ENCODE measurements at regions not wholly inside any gene's neighbourhood (a gene's known extent, or its start where the extent isn't known, plus 50 kb on each side); places are given as distances from the start of the nearest gene placed in this dataset.
"Not testable (repeated sequence)": the region's sequence is repeated elsewhere in the genome, so short reads cannot be mapped to it uniquely, and the experiment has no call there.

DNA sequence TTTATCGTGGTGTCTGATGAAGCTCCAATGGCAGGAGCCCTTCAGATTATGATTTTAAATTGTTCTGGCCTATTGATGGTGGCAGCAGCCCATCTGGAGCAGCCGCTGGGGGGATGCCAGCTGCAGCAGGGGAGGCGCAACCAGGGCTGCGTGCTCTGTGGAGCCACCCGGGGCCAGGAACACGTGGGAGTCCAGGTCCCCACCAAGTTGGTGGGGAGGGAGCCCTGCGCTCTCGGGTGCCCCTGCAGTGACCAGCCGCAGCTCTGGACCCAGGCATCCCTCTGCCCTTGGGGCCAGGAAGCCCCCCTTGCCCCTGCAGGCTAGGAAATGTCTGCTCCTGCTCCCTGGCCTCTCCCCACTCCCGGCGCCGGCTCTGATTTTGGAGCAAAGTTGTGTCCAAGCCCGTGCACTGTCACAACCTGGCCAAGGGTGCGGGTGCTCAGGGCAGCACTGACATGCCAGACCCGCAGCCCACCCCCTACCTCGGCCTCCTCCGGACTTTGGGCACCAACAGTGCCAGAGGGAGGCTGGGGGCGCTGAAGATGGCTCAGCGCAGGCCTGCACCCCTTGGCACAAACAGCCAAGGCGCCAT is 147.2 kb upstream of the ADO start:
- DNase-seq (ENCODE audit: low read depth) = no peak

DNA sequence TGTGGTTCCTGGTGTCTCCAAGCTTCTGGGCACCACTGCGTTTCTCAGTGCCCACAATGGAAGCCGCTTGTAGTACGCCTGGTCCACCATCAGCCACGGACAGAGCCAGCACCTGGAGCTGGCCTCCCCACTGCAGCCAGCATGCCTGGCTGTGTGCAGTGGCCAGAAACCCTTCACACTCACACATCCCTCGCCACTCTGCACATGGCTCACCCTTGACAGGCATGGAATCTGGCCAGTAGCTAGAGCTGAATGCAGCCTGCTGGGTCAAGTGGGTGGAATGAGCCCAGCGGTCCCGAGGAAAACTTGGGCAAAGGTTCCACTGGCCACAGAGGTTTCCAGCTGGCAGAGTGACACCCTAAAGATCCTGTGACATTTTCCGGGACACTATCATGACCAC is 146.0 kb upstream of the ADO start:
- DNase-seq (ENCODE audit: low read depth) = no peak

DNA sequence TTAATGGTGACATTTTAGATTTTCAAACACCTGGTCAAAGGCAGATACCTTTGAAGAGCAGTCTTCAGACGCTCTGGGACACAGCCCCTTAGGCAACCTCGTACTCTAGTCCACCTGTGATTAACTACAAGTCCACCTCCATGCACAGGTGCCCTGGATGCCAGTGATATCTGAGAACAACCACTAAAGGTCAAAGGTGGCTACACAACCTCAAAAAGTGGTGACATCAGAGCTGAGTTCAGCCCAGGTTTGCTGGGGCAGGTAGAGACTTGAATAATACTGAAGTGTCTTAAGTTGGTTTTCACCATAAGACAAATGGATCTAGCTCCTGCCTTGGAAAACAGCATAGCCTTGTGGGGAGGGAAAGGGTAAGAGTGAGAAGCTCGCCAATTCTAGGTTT is 143.4 kb upstream of the ADO start:
- no peak for DNase-seq (ENCODE audit: low read depth)

DNA sequence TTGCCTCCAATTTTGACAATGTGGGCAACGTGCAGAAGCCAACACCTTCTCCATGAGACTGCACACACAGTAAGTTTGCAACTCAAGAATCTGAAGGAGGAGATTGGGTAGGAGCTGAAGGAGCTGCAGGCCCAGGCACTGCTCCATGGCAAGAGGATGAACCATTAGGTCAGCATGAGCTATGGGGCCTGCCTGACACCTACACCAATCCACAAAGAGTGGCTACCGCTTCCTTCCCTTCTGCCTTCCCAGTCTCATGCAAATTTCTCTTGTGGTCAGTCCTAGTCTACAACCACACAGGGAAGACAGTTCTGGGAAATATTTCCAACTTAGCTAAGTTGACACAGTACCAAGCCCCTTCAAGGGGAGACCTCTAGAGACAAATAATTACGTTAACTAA is 142.0 kb upstream of the ADO start:
- DNase-seq (ENCODE audit: low read depth) = no peak

DNA sequence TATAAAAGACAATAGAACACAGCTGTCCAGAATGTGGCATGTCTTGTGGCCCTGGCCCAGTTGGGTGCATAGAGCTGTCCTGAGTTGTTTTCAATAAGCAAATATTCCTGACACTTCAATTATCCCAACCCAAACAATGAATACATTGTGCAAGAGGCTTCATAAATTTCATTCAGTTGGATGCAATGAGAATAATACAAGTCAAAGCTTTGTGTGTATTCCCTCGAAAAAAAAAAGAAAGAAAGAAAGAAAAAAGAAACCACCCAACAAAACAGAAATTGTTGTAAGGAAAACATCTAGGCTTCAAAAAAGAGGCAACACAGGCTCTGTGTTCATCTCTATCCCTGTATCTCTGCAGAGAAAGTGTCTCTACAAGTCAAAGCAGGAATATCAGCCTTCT is 138.7 kb upstream of the ADO start:
- no peak for DNase-seq (ENCODE audit: low read depth)

DNA sequence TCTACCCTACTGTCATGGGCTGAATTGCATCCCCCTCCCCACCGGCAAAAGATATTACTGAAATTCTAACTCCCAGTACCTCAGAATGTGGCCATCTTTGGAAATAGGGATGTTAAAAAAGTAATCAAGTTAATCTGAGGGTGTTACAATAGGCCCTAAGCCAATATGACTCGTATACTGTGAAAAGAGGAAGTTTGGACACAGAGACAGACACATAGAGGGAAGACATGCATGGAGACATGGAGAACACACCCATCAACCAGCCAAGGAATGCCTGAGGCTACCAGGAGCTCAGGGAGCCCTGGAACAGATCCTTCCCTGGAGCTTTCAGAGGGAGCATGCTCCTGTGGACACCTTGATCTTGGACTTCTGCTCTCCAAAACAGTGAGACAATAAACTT is 138.2 kb upstream of the ADO start:
- no peak for DNase-seq (ENCODE audit: low read depth)

DNA sequence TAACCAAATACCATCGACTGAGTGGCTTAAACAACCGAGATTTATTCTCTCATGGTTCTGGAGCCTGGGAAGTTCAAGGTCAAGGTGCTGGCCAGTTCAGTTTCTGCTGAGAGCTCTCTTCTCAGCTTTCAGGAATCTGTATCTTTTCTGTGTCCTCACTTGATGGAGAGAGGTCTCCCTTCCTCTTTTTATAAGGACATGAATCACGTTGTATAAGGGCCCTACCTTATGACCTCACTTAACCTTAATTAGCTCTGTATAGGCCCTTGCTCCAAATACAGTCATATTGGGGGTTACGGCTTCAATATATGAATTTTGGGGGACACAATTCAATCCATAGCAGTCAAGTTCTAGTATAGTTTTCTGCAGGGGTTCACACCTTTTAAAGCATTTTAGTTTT is 135.2 kb upstream of the ADO start:
- no peak for DNase-seq (ENCODE audit: low read depth)

DNA sequence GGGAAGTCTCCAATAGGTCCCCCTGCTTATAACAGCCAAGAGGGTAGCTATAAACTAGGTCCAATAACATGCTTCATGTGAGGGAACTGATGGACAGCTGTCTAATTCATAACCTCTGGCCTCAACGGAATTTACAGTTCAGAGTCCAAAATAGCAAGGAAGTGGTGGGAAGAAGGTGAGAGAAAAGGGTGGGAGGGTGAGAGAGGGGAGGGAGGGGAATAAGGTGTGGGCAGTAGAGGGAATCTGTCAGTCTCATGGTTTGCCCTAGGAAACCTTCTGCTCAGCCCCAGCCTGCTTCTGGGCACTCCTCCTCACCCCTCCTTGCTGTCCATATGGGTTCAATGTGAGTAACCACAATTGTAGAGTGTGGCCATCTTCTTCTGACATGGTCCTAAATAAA is 133.4 kb upstream of the ADO start:
- no peak for DNase-seq (ENCODE audit: low read depth)

DNA sequence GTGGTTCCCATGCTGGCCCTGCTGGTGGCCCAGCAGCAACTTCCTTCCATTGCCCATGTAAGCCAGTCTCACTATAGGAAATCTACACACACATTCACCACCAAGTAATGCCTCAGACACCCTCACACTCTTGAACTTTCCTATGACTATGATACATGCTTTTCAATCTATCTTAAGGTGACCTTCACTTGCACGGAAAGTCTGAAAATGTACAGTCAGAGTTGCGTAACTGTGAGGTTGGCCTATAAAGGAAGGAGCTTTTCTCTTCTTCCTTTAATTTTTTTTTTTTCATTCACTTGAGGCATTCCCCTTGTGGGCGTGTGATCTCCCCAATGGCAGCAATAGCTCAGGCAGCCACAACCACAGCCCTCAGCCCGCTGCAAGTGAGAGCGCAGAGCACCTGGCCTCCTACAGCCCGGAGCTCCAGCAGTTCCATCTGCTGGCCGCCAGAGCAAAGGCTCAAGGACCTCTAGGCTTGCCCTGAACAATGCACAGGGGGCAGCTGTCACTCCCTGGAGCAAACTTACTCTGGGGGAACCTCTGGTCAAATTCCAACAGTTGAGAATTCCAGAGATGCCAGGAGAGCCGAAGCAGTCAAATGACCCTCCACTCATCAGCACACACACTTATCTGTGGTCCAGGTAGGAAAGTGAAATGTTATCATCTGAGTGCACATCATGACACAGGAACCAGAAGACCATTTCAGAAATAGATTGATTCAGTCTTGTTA is 123.1 kb upstream of the ADO start:
- no peak for DNase-seq (ENCODE audit: low read depth)

DNA sequence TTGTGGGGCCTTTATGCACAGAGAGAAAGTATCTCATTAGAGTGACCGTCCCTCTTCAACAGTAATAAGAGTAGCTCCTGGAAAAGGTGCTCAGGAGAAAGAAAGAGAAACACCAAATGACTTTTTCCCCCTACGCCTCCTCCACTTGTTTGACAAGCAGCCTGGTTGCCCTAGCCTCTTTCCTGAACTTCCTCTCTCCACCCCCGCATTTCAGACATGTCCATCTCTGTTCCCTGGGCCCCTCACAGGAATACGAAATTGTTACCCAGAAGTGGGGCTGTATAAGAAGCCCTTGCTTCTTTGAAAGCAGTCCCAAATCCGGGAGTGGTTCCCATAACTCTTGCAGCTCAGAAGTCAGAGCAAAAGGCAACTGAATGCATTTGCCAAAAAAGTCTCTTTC is 119.6 kb upstream of the ADO start:
- no peak for DNase-seq (ENCODE audit: low read depth)

DNA sequence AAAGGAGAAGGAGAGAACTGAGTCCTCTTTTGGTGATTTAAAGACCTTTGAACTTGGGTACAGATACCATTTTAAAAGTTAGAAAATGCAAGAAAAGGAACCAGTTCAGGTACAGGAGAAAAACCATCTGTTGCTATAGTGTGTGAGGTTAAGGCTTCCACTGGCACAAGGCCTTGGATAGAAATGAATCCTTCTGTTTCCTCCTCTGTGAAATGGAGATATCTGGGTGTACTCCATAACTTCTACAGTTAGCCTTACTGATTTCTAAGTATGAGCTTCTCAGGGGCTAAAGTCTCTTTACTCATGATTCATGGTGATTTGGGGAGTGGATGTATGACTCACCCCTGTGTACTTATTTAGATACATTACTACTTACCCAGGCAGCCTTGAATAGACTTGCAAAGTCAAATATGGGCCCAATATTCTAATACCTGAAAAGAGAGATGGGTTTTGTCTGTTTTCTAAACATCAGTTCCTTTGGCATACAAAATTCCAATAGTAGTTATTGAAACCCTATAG is 117.2 kb upstream of the ADO start:
- DNase-seq (ENCODE audit: low read depth) = no peak

DNA sequence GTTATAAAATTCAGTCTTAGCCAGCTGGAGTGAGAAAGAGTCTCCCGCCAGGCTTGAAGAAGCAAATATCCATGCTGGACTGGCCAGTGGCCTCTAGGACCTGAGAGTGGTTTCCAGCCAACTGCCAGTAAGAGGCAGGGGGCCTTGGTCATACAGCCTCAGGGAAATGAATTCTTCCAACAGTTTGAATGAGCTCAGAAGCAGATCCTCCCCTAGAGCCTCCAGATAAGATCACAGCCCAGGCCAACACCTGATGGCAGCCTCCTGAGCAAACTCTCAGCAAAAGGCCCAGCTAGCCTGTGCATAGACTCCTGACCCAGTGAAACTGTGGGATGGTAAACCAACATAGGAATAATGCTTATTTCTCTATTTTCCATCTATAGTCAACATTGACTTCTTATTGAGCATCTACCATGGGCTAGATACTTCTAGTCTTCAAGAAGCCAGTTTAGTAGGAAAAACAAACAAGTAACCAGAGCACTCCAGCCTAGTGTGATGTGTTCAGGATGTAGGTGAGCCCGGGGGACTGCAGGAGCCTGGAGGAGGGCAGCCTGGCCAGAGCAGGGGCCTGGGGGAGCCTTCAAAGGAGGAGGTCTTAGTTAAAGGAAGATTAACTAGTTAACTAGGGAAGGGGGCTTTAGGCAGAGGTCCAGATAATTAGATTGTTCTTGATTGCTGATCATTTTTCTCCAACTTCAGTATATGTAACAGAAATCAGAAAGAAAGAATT is 115.4 kb upstream of the ADO start:
- no peak for DNase-seq (ENCODE audit: low read depth)

DNA sequence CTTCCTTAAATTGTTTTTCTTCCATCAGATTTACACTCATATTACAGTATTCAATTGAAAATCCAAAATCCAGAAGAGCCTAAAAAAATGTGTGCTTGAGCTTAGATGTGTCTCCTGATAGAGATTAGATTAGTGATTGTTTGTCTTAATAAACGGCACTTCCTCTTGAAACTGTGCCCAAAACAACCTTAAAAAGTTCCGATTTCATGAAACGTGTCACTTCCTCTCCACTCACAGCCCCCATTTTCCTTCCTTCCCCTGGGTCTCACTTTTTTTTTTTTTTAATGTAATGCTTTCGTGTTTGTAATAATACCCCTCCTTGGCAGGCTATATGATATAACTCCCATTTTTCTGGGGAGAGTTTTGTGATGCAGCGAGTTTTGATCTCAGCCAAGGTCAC is 114.8 kb upstream of the ADO start:
- peak; percentile 43 for DNase-seq (ENCODE audit: low read depth)

DNA sequence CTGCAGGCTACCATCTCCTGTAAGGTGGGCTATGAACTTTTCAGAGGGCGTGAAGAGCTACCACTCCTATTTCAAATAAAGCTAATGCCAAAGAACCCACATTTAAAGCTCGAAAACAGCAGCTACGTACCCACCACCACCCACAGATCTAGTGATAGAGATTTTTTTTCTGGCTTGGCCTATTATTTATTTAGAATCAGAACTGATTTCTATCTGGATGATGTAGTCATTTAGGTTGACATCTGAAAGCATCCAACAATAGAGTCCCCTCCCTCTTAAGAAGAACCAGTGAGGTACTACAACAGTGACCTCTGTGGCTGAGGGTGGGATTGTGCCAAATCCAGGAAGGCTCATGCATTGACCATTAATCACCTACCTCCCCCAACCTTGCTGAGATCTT is 113.8 kb upstream of the ADO start:
- DNase-seq (ENCODE audit: low read depth) = no peak

DNA sequence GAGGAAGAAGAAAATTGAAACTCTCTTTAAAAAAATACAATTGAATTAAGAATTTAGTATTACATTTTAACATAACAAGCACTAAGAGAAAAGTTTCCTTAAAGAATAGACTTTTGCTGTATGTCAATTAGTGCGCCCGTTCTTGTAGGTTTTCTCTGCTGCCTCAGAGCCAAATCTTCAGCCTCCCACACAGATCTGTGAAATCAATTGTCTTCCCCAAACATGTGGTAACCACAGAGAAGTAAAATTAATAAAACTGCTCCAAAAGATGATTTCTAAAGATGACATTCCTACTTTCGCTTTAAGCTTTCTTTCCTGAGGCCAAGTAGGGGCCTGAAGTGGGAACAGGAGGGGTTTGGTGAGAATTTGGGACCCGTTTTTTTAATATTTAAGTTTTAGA is 113.2 kb upstream of the ADO start:
- no peak for DNase-seq (ENCODE audit: low read depth)

DNA sequence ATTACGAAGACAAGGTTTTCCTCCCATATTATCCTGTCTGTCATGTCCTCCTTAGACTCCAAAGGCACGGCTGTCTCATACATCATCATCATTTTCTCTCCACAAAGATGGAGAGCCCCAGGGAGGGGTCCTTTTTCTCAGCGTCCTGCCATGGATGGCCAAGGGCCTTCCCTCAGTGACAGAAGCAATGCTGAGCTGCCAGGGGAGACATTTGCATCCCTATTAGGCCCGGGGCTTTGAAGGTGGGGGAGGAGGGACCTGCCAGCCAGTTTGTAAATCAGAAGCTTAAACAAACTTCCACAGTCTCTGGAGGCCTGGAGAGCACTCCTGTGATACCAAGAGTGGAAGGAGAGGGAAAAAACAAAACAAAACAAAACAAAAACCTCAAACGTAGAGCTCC is 112.4 kb upstream of the ADO start:
- DNase-seq (ENCODE audit: low read depth) = no peak

DNA sequence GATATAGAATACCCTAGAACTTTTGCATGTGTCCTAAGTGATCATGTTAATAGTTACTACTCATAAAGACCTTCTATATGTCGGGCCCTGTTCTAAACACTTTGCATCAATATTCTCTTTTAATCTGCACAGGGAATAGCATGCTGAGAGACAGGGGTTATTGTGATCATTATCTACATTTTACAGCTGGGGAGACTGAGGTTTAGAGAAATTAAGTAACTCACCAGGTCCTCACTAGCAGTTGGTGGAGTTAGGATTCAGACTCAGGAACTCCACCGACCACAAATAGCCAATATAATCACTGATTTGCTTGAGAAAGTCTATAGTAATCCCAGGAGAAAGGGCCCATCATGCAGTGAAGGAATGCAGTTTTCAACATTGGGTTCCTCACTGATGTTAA is 111.2 kb upstream of the ADO start:
- DNase-seq (ENCODE audit: low read depth) = no peak

DNA sequence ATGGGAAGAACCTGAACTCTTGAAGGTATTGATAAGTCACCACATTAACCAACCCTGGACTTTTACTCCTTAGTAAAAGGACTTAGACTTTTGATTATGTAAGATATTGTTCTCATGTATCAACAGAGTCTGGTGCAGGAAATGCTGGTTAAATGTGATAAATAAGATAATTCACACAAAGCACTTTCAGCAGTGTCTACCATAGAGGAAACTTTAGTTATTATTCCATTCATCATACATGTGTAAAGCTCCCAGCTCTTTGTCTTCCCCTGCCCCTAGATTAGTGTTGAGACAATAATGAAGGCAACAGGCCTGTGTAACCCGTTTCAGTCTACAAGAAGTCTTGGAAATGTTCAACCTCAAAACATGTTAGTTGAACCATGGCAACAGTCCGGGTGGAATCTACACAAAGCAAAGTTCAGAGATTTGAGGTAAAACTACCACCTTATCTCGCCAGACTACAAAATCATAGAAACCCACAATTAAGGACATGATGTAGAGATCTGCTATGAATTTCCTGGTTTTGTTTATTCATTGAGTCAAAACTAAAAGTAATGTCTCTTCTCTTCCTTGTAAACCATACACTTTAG is 109.9 kb upstream of the ADO start:
- DNase-seq (ENCODE audit: low read depth) = no peak

DNA sequence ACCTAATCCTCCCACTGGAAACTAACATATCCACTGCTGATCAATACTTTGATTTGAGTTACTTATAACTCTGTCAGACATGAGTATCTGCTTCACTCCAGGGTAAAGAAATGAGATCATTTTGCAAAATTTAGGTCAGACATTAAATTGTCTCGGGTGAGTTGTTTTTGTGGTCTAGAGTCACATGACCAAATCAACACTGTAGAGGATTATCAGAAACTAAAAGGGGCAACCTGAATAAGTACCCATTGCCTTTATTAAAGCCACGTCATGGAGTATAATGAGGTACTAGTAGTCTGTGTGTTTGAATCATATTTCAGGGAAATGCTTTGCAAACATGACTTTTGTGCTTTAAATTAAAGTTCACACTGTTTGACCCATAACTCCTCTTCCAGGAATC is 107.7 kb upstream of the ADO start:
- no peak for DNase-seq (ENCODE audit: low read depth)

DNA sequence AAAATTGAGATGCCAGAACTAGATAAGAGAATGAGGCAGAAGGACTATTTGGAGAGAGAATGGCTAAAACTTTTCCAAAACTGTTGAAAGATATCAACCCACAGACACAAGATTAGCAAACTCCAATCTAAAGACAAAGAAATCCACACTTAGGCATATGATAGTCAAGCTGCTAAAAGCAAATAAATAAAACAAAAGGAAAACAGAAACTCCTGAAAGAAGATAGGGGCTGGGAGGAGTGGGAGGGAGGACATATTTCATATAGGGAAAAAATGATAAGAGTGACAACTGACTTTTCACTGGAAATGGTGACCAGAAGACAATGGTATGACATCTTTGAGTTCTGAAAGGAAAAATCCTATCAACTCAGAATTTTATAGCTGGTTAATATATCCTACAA is 105.4 kb upstream of the ADO start:
- no peak for DNase-seq (ENCODE audit: low read depth)

DNA sequence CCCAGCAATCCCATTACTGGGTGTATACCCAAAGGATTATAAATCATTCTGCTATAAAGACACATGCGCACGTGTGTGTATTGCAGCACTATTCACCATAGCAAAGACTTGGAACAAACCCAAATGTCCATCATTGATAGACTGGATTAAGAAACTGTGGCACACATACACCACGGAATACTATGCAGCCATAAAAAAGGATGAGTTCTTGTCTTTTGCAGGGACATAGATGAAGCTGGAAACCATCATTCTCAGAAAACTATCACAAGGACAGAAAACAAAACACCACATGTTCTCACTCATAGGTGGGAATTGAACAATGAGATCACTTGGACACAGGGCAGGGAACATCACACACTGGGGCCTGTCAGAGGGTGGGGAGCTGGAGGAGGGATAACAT is 100.4 kb upstream of the ADO start:
- not testable (repeated sequence) for DNase-seq (ENCODE audit: low read depth)

DNA sequence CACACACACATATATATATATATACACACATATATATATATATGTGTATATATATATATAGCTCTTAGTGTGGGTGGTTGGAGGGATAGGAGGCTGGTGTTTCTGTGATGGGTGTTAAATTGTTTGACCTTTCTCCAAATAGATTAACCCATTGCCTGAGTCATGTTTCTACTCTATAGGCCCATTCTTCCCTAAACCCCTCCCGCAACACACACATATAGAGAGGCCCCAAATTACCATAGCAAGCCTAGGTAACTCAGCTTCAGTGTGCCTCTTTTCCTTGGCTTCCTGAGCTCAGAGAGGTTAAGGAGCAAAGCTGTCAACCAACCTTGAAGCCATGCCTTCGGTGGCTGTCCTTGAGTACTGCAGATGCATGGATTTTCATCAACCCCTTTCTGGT is 98.7 kb upstream of the ADO start:
- DNase-seq (ENCODE audit: low read depth) = no peak

DNA sequence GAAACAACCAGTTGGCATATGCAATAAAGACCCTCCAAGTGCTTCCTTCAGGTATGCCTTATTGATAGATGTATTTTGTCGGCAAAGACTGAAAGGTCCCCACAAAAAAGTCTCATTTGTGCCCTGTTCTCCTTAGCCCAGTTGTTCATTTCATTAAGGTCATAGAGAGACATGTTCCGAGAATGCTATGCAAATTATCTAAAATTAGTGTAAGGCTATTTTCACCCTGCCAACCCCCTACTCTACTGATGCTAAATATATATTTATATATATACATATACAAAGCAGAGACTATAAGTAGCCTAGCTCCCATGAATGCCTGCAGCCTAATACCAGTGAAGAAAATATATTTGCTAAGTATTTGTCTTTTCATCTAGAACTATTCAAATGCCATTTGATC is 96.7 kb upstream of the ADO start:
- no peak for DNase-seq (ENCODE audit: low read depth)

Measured in forelimb muscle (tissue), 1 donor.